ENCODE measurements at regions not wholly inside any gene's neighbourhood (a gene's known extent, or its start where the extent isn't known, plus 50 kb on each side); places are given as distances from the start of the nearest gene placed in this dataset.
A peak's percentile ranks its signal among the peaks of the same experiment; 100 is the strongest.

GRCh38 chr10:83073472-83073871 is 1065.8 kb upstream of the GHITM start:
- ATAC-seq: no peak
- Histone ChIP-seq H3K4me3 (no peak overlapping the region), H3K27ac (no peak overlapping the region), H3K27me3 (no peaks in the 10 kb centered on the region), H3K9me3 (no peaks in the 10 kb centered on the region), H3K36me3 (no peaks in the 10 kb centered on the region), H3K4me1 (no peaks in the 10 kb centered on the region)
- no peak for TF ChIP-seq CTCF (IDR thresholded peaks at IDR 0.05)
- no peak for DNase-seq
- intact Hi-C loops (cut with DNase I): no loop called here

GRCh38 chr10:83075016-83075814 is 1064.1 kb upstream of the GHITM start:
- H3K27me3 ChIP-seq: no peaks in the 10 kb centered on the region
- peak in 2 of 4 donors; percentile 89 to 92 for DNase-seq
- intact Hi-C loops (cut with DNase I): no loop called here
- no peaks in the 10 kb centered on the region for H3K36me3 ChIP-seq
- H3K27ac ChIP-seq: no peak overlapping the region
- no peaks in the 10 kb centered on the region for H3K4me1 ChIP-seq
- no peak for TF ChIP-seq CTCF (IDR thresholded peaks at IDR 0.05)
- no peak for ATAC-seq
- H3K4me3 ChIP-seq: no peak overlapping the region
- H3K9me3 ChIP-seq: peaks cover 0 to 4% of the 10 kb centered on the region in 2 donors

GRCh38 chr10:83075815-83076355 is 1063.4 kb upstream of the GHITM start:
- peak in 2 of 4 donors; percentile 47 to 56 for DNase-seq
- no peak overlapping the region for H3K4me3 ChIP-seq
- intact Hi-C loops (cut with DNase I): no loop called here

GRCh38 chr10:83076443-83076842 is 1062.9 kb upstream of the GHITM start:
- DNase-seq (no peak), ATAC-seq (no peak)
- Histone ChIP-seq H3K9me3 (peaks cover 0 to 4% of the 10 kb centered on the region in 2 donors), H3K27me3 (no peaks in the 10 kb centered on the region), H3K36me3 (no peaks in the 10 kb centered on the region), H3K4me1 (no peaks in the 10 kb centered on the region), H3K27ac (no peak overlapping the region), H3K4me3 (no peak overlapping the region)
- TF ChIP-seq CTCF (IDR thresholded peaks at IDR 0.05): no peak
- intact Hi-C loops (cut with DNase I): no loop called here

More at GRCh38 chr10:83075815-83076355, 1063.4 kb upstream of the GHITM start:
- no peak for TF ChIP-seq CTCF (IDR thresholded peaks at IDR 0.05)
- Histone ChIP-seq H3K4me1 (no peaks in the 10 kb centered on the region), H3K27me3 (no peaks in the 10 kb centered on the region), H3K9me3 (peaks cover 0 to 4% of the 10 kb centered on the region in 2 donors), H3K36me3 (no peaks in the 10 kb centered on the region), H3K27ac (no peak overlapping the region)
- ATAC-seq: no peak

- H3K27me3 ChIP-seq: no peaks in the 10 kb centered on the region
- H3K4me3 ChIP-seq: no peak overlapping the region
- intact Hi-C loops (cut with DNase I): no loop called here
- H3K4me1 ChIP-seq: no peaks in the 10 kb centered on the region
- no peak overlapping the region for H3K27ac ChIP-seq
- peaks cover 0 to 4% of the 10 kb centered on the region in 2 donors for H3K9me3 ChIP-seq
- no peak for TF ChIP-seq CTCF (IDR thresholded peaks at IDR 0.05)
- DNase-seq: no peak
- no peaks in the 10 kb centered on the region for H3K36me3 ChIP-seq
- ATAC-seq: no peak
These were observed 1061.1 kb upstream of the GHITM start for GRCh38 chr10:83078160-83078559.
